ENCODE measurements at regions not wholly inside any gene's neighbourhood (a gene's known extent, or its start where the extent isn't known, plus 50 kb on each side); places are given as distances from the start of the nearest gene placed in this dataset.

GRCh38 chr9:86751207-86751606, 196.1 kb downstream of the GAS1 start:
- Histone ChIP-seq H3F3A (ENCODE audit: low read length, unreplicated experiment) (no peaks in the 10 kb centered on the region), H3K9me2 (replicated peaks; ENCODE audit: low read length) (no peaks in the 10 kb centered on the region), H3K9me3 (ENCODE audit: low read length) (no peaks in the 10 kb centered on the region), H3K4me1 (ENCODE audit: insufficient read depth, low read length) (no peaks in the 10 kb centered on the region), H3K79me2 (ENCODE audit: low read length) (no peaks in the 10 kb centered on the region), H3K4me2 (ENCODE audit: low read length) (no peak overlapping the region), H3K4me3 (ENCODE audit: low read length) (no peak overlapping the region), H3K27me3 (ENCODE audit: low read length) (0 out of 2 replicates have a peak, but pooled peaks cover 4% of the 10 kb centered on the region), H4K20me1 (ENCODE audit: low read length) (no peaks in the 10 kb centered on the region), H3K27ac (ENCODE audit: low read length) (no peak overlapping the region), H3K36me3 (ENCODE audit: low read depth, low read length) (no peaks in the 10 kb centered on the region), H3K9ac (ENCODE audit: low read length) (no peak overlapping the region), H2AFZ (ENCODE audit: low read length) (no peak overlapping the region)
- POLR2A ChIA-PET (ENCODE audit: unreplicated experiment), result no interaction called here
- TF ChIP-seq EZH2phosphoT487 (IDR thresholded peaks at IDR 0.05; ENCODE audit: borderline replicate concordance, low read length) (no peak), CTCF (conservative IDR thresholded peaks at IDR 0.05; ENCODE audit: low read depth, low read length) (no peak), EZH2 (IDR thresholded peaks at IDR 0.05; ENCODE audit: low read length, unreplicated experiment) (no peak)
- intact Hi-C loops (cut with micrococcal nuclease), result no loop called here
- ATAC-seq (no peak), DNase-seq (no peak)
- BruUV-seq (replicated peaks), result no TSS peak
- CTCF ChIA-PET, result no interaction called here

GRCh38 chr9:86749894-86750255, 197.4 kb downstream of the GAS1 start:
- H3K27ac ChIP-seq (ENCODE audit: low read length), result no peak overlapping the region
- no peaks in the 10 kb centered on the region for H4K20me1 ChIP-seq (ENCODE audit: low read length)
- H3K9me2 ChIP-seq (replicated peaks; ENCODE audit: low read length), result no peaks in the 10 kb centered on the region
- H3K36me3 ChIP-seq (ENCODE audit: low read depth, low read length), result no peaks in the 10 kb centered on the region
- no peaks in the 10 kb centered on the region for H3K4me1 ChIP-seq (ENCODE audit: insufficient read depth, low read length)
- no peak overlapping the region for H3K4me2 ChIP-seq (ENCODE audit: low read length)
- ChIA-PET POLR2A (ENCODE audit: unreplicated experiment) (no interaction called here), CTCF (no interaction called here)
- no peaks in the 10 kb centered on the region for H3K9me3 ChIP-seq (ENCODE audit: low read length)
- H3K27me3 ChIP-seq (ENCODE audit: low read length), result 0 out of 2 replicates have a peak, but pooled peaks cover 4% of the 10 kb centered on the region
- intact Hi-C loops (cut with micrococcal nuclease), result no loop called here
- H3K79me2 ChIP-seq (ENCODE audit: low read length), result no peaks in the 10 kb centered on the region
- H3K9ac ChIP-seq (ENCODE audit: low read length), result no peak overlapping the region
- ATAC-seq, result no peak
- no peak overlapping the region for H2AFZ ChIP-seq (ENCODE audit: low read length)
- no TSS peak for BruUV-seq (replicated peaks)
- no peak for TF ChIP-seq EZH2 (IDR thresholded peaks at IDR 0.05; ENCODE audit: low read length, unreplicated experiment)
- TF ChIP-seq CTCF (conservative IDR thresholded peaks at IDR 0.05; ENCODE audit: low read depth, low read length), result no peak
- no peak overlapping the region for H3K4me3 ChIP-seq (ENCODE audit: low read length)
- no peak for DNase-seq
- H3F3A ChIP-seq (ENCODE audit: low read length, unreplicated experiment), result no peaks in the 10 kb centered on the region

- ATAC-seq, result no peak
- ChIA-PET POLR2A (ENCODE audit: unreplicated experiment) (no interaction called here), CTCF (no interaction called here)
These were observed 198.0 kb downstream of the GAS1 start for GRCh38 chr9:86749161-86749893.

More at GRCh38 chr9:86749161-86749893, 198.0 kb downstream of the GAS1 start:
- Histone ChIP-seq H3F3A (ENCODE audit: low read length, unreplicated experiment) (no peaks in the 10 kb centered on the region), H4K20me1 (ENCODE audit: low read length) (no peaks in the 10 kb centered on the region), H3K4me1 (ENCODE audit: insufficient read depth, low read length) (no peaks in the 10 kb centered on the region), H3K9me2 (replicated peaks; ENCODE audit: low read length) (no peaks in the 10 kb centered on the region), H3K4me3 (ENCODE audit: low read length) (no peak overlapping the region), H3K36me3 (ENCODE audit: low read depth, low read length) (no peaks in the 10 kb centered on the region), H3K9ac (ENCODE audit: low read length) (no peak overlapping the region), H3K79me2 (ENCODE audit: low read length) (no peaks in the 10 kb centered on the region), H2AFZ (ENCODE audit: low read length) (no peak overlapping the region), H3K4me2 (ENCODE audit: low read length) (no peak overlapping the region), H3K27ac (ENCODE audit: low read length) (no peak overlapping the region), H3K9me3 (ENCODE audit: low read length) (no peaks in the 10 kb centered on the region), H3K27me3 (ENCODE audit: low read length) (0 out of 2 replicates have a peak, but pooled peaks cover 2% of the 10 kb centered on the region)
- TF ChIP-seq EZH2 (IDR thresholded peaks at IDR 0.05; ENCODE audit: low read length, unreplicated experiment) (no peak), CTCF (conservative IDR thresholded peaks at IDR 0.05; ENCODE audit: low read depth, low read length) (no peak), EZH2phosphoT487 (IDR thresholded peaks at IDR 0.05; ENCODE audit: borderline replicate concordance, low read length) (no peak)
- intact Hi-C loops (cut with micrococcal nuclease), result no loop called here
- no TSS peak for BruUV-seq (replicated peaks)
- no peak for DNase-seq

Measured in PC-3 (cell line).